ENCODE measurements at regions not wholly inside any gene's neighbourhood (a gene's known extent, or its start where the extent isn't known, plus 50 kb on each side); places are given as distances from the start of the nearest gene placed in this dataset.

DNA sequence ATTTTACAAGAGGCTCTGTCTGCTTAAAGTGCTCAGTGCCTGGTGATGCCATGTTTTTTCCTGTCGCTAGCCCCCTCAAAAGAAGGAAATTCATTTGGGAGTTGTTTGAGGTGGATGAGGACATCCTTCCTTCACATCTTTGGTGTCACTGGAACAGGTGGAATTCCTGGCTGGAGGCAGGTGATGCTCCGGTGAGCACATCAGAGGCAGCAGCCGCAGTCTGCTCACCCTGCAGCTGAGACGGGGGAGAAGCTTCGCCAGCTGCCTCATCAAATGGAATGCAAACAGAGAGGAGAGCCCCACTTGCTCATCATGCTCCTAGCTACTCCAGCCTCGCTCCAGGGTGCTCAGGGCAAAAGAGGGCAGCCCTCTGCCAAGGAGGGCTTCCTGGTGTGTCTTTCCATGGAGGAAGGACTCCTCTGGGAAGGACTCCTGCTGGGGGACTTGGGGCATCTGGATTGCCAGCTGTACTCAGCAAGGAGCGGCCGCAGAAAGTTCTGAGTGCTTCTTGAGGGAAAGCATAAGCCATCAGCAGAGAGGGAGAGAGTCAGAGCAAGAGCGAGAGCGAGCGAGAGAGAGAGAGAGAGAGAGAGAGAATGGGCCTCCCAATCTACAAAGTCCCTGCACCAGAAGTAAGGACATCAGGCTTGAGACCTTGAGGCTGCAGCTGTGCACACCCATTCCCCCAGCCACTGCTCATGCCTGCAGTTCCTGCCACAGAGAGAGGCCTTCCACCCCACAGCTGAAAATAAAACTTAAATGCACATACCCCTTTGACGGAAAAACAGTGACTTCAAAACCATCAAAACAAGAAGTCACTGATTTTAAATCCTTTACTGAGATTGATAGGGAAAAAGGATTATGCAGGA lies 74.3 kb upstream of the UBL3 start:
- TF ChIP-seq, protein P1, sequence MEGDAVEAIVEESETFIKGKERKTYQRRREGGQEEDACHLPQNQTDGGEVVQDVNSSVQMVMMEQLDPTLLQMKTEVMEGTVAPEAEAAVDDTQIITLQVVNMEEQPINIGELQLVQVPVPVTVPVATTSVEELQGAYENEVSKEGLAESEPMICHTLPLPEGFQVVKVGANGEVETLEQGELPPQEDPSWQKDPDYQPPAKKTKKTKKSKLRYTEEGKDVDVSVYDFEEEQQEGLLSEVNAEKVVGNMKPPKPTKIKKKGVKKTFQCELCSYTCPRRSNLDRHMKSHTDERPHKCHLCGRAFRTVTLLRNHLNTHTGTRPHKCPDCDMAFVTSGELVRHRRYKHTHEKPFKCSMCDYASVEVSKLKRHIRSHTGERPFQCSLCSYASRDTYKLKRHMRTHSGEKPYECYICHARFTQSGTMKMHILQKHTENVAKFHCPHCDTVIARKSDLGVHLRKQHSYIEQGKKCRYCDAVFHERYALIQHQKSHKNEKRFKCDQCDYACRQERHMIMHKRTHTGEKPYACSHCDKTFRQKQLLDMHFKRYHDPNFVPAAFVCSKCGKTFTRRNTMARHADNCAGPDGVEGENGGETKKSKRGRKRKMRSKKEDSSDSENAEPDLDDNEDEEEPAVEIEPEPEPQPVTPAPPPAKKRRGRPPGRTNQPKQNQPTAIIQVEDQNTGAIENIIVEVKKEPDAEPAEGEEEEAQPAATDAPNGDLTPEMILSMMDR (IDR thresholded peaks at IDR 0.05): no peak; the same call in 1 of the 2 replicates
- TF ChIP-seq RAD21 (IDR thresholded peaks at IDR 0.05; ENCODE audit: low read length) (no peak), POLR2AphosphoS5 (IDR thresholded peaks at IDR 0.05; ENCODE audit: low read depth, low read length) (no peak), RCOR1 (IDR thresholded peaks at IDR 0.05; ENCODE audit: low read length) (no peak), YY1 (IDR thresholded peaks at IDR 0.05; ENCODE audit: low read depth) (no peak), TAF1 (IDR thresholded peaks at IDR 0.05; ENCODE audit: borderline replicate concordance, low read depth, low read length) (no peak), SIN3A (IDR thresholded peaks at IDR 0.05; ENCODE audit: borderline replicate concordance, low read depth, low read length) (no peak), FOXM1 (IDR thresholded peaks at IDR 0.05; ENCODE audit: low read depth) (no peak), FOSL2 (IDR thresholded peaks at IDR 0.05; ENCODE audit: borderline replicate concordance, low read depth) (no peak)
- TF ChIP-seq, protein P2, sequence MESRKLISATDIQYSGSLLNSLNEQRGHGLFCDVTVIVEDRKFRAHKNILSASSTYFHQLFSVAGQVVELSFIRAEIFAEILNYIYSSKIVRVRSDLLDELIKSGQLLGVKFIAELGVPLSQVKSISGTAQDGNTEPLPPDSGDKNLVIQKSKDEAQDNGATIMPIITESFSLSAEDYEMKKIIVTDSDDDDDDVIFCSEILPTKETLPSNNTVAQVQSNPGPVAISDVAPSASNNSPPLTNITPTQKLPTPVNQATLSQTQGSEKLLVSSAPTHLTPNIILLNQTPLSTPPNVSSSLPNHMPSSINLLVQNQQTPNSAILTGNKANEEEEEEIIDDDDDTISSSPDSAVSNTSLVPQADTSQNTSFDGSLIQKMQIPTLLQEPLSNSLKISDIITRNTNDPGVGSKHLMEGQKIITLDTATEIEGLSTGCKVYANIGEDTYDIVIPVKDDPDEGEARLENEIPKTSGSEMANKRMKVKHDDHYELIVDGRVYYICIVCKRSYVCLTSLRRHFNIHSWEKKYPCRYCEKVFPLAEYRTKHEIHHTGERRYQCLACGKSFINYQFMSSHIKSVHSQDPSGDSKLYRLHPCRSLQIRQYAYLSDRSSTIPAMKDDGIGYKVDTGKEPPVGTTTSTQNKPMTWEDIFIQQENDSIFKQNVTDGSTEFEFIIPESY (IDR thresholded peaks at IDR 0.05; ENCODE audit: borderline replicate concordance, low read depth): no peak
- TF ChIP-seq, protein P3, sequence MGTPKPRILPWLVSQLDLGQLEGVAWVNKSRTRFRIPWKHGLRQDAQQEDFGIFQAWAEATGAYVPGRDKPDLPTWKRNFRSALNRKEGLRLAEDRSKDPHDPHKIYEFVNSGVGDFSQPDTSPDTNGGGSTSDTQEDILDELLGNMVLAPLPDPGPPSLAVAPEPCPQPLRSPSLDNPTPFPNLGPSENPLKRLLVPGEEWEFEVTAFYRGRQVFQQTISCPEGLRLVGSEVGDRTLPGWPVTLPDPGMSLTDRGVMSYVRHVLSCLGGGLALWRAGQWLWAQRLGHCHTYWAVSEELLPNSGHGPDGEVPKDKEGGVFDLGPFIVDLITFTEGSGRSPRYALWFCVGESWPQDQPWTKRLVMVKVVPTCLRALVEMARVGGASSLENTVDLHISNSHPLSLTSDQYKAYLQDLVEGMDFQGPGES (IDR thresholded peaks at IDR 0.05; ENCODE audit: low read depth, low read length): no peak
- TF ChIP-seq, protein P4, sequence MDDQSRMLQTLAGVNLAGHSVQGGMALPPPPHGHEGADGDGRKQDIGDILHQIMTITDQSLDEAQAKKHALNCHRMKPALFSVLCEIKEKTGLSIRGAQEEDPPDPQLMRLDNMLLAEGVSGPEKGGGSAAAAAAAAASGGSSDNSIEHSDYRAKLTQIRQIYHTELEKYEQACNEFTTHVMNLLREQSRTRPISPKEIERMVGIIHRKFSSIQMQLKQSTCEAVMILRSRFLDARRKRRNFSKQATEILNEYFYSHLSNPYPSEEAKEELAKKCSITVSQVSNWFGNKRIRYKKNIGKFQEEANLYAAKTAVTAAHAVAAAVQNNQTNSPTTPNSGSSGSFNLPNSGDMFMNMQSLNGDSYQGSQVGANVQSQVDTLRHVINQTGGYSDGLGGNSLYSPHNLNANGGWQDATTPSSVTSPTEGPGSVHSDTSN (IDR thresholded peaks at IDR 0.05): no peak

Measured in SK-N-SH (cell line).